Lower lobe of right lung (tissue), 2 donors: ENCODE measurements at regions not wholly inside any gene's neighbourhood (a gene's known extent, or its start where the extent isn't known, plus 50 kb on each side); places are given as distances from the start of the nearest gene placed in this dataset.

ENCODE experiments used
- ATAC-seq, 2 donors: fragments of 200-7000 bp; cut with Tn5 transposase; one replicate each; pipeline ENCODE4 v1.9.1; 2020 to 2022; ENCODE audit warnings: mild to moderate bottlenecking in 2 of 2, moderate library complexity in 2 of 2
- DNase-seq: peaks from one replicate; pipeline ENCODE4 v3.0.0-alpha.2; 2020
- H3K27ac ChIP-seq: fragments of 200-600 bp; one replicate; pipeline ENCODE4 v1.8.0; 2022
- H3K27me3 ChIP-seq: fragments of 200-600 bp; one replicate; pipeline ENCODE4 v1.8.0; 2022; ENCODE audit warnings: low read depth
- H3K36me3 ChIP-seq: fragments of 200-600 bp; one replicate; pipeline ENCODE4 v1.8.0; 2022; ENCODE audit warnings: mild to moderate bottlenecking
- H3K4me1 ChIP-seq: fragments of 200-600 bp; one replicate; pipeline ENCODE4 v1.8.0; 2022
- H3K4me3 ChIP-seq: fragments of 200-600 bp; one replicate; pipeline ENCODE4 v1.8.0; 2022; ENCODE audit warnings: mild to moderate bottlenecking
- H3K9me3 ChIP-seq: fragments of 200-600 bp; one replicate; pipeline ENCODE4 v1.8.0; 2022
- intact Hi-C: fragments of 100-400 bp; cut with DNase I; formaldehyde crosslinking; loops from one replicate; pipeline ENCODE4 v1.11.0; 2022
- TF ChIP-seq, protein P1 (sequence below): fragments of 200-600 bp; IDR thresholded peaks from one replicate; pipeline ENCODE4 v1.8.0; 2022; ENCODE audit warnings: antibody characterized with exemption, mild to moderate bottlenecking
- donor health status: DM: no; HTN: yes; CAD: no; lungs with severe emphysema.

DNA sequence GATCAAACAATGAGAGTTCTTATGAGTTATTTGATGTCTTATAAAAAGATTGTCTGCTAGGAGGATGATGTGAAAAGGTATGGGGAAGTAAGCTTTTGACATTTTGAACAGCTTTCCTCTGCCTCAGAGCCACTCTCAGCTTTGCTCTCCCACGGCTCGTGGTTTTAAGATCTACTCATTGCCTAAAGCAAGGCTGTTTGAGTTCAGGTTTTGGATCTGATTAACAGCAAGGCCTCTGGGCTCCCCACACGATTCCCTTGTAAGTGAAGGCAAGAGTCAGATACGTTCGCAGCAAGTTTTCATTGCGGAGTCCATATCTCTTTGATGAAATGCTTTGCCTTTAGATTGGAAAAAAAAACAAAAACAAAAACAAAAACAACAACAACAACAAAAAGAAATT lies 515.0 kb upstream of the SALL1 start:
- DNase-seq (no peak), ATAC-seq (no peak)
- no peaks in the 10 kb centered on the region for H3K9me3 ChIP-seq
- no peak overlapping the region for H3K4me3 ChIP-seq
- TF ChIP-seq, protein P1, sequence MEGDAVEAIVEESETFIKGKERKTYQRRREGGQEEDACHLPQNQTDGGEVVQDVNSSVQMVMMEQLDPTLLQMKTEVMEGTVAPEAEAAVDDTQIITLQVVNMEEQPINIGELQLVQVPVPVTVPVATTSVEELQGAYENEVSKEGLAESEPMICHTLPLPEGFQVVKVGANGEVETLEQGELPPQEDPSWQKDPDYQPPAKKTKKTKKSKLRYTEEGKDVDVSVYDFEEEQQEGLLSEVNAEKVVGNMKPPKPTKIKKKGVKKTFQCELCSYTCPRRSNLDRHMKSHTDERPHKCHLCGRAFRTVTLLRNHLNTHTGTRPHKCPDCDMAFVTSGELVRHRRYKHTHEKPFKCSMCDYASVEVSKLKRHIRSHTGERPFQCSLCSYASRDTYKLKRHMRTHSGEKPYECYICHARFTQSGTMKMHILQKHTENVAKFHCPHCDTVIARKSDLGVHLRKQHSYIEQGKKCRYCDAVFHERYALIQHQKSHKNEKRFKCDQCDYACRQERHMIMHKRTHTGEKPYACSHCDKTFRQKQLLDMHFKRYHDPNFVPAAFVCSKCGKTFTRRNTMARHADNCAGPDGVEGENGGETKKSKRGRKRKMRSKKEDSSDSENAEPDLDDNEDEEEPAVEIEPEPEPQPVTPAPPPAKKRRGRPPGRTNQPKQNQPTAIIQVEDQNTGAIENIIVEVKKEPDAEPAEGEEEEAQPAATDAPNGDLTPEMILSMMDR: no peak
- H3K36me3 ChIP-seq: no peaks in the 10 kb centered on the region
- H3K4me1 ChIP-seq: no peaks in the 10 kb centered on the region
- H3K27me3 ChIP-seq: no peaks in the 10 kb centered on the region
- intact Hi-C loops: no loop called here
- H3K27ac ChIP-seq: no peak overlapping the region

DNA sequence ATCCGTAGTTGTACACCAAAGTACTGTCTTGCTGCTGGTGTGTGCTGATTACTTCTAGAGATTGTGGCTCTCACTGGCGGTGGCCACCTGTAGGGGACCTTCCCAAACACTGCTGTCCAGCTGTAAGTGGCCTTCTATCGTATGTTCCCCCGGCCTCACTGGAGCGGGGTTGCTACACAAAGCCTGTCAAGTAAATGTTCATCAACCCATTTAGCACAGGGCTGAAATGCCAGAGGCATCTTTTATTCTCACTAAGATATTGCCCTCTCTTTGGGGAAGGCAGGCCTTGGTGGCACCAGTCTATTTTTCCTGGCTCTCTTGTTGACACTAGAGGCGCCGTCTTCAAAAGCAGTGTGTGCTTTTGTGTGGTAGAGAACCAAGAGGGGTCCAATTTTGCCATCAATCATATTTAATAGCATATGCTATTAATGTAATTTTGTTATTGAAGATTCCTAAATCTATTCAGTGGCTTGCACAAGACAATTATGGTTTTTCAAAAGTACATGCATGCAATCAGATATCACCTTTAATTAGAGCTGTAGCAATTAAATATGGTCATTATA lies 514.4 kb upstream of the SALL1 start:
- DNase-seq (no peak), ATAC-seq (no peak)
- Histone ChIP-seq H3K4me1 (no peaks in the 10 kb centered on the region), H3K9me3 (no peaks in the 10 kb centered on the region), H3K27ac (no peak overlapping the region), H3K27me3 (no peaks in the 10 kb centered on the region), H3K36me3 (no peaks in the 10 kb centered on the region), H3K4me3 (no peak overlapping the region)
- intact Hi-C loops: no loop called here
- TF ChIP-seq, protein P1: no peak

DNA sequence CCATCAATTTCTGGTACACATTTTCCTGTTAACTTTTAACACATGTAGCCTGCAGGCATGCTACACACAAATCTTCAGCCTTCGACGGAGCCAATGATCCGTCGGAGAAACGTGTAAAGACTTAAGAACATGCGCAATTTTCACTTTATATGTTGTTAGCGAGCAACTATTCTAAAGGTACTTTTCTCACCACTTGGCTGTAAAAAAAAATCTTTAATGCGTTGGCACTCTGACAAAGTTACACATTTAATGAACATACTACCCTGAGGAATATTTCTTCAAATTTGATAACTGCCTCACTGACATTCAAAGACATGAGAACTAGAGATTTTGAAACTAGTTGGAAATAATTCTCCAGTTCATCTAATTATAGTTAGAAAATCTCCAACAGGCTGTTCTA lies 507.5 kb upstream of the SALL1 start:
- Histone ChIP-seq H3K9me3 (no peaks in the 10 kb centered on the region), H3K4me1 (no peaks in the 10 kb centered on the region), H3K27ac (no peak overlapping the region), H3K4me3 (no peak overlapping the region), H3K27me3 (no peaks in the 10 kb centered on the region), H3K36me3 (no peaks in the 10 kb centered on the region)
- ATAC-seq (no peak), DNase-seq (no peak)
- TF ChIP-seq, protein P1: no peak
- intact Hi-C loops: no loop called here

DNA sequence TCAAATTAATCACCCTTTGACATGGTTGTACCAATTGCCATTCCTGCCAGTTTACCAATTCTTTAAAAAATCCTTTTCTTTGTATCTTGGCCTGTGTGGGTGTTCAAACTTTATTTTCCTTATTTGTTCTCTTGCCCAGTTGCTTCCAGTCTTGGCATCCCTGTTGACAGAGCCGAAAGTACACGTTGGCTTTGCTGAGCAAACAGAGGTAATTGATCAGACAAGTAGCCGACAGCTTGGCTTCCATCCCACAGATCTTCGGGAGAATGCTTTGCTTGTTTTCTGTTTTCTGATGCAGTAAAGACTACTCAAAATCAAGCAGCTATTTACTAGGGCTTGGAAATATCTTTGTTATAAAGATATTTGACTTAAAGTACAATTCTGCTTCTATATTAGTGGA lies 506.8 kb upstream of the SALL1 start:
- Histone ChIP-seq H3K9me3 (no peaks in the 10 kb centered on the region), H3K27ac (no peak overlapping the region), H3K4me3 (no peak overlapping the region), H3K4me1 (no peaks in the 10 kb centered on the region), H3K36me3 (no peaks in the 10 kb centered on the region), H3K27me3 (no peaks in the 10 kb centered on the region)
- DNase-seq: no peak
- TF ChIP-seq, protein P1: no peak
- no peak for ATAC-seq
- intact Hi-C loops: no loop called here

DNA sequence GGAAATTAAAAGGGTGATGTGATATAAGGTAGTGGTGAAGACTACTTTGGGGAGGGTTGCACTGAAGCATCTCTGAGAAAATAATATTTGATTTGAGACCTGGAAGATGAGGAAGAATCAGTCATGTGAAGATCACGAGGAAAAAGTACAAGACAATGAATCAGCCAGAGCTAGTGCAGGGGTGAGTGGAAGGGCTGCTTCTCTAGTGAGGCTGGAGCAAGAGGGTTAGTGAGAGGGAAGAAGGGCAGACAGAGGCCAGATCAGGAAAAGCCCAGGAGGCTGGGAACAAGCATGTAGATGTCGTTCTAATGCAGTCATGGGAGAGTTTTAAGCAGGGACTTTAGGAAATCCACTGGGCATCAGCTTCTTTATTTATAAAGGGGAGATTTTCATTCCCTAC lies 504.2 kb upstream of the SALL1 start:
- DNase-seq (no peak), ATAC-seq (no peak)
- no peak overlapping the region for H3K27ac ChIP-seq
- TF ChIP-seq, protein P1: no peak
- no peaks in the 10 kb centered on the region for H3K4me1 ChIP-seq
- intact Hi-C loops: no loop called here
- H3K4me3 ChIP-seq: no peak overlapping the region
- no peaks in the 10 kb centered on the region for H3K9me3 ChIP-seq
- H3K36me3 ChIP-seq: no peaks in the 10 kb centered on the region
- H3K27me3 ChIP-seq: no peaks in the 10 kb centered on the region

DNA sequence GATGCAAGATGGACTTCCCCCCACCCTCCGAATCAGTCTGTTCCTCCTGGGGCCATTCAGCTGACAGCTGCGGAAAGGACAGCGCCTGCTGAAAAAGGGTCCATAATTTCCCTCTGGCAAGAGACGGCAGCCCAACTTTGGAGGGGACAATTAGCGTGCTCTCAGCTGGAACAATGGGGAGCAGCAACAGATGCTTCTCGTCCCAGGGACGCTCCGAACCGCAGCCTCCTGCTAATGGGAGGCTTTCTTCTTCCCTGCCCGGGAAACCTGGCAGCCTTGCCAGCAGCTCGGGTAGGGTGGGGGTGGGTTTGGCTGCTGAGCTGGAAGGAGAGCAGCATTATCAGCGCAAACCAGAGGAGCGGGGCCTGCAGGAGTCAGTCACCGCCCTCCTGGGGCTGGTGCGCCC lies 500.0 kb upstream of the SALL1 start:
- no peak overlapping the region for H3K4me3 ChIP-seq
- ATAC-seq: no peak
- no peaks in the 10 kb centered on the region for H3K27me3 ChIP-seq
- intact Hi-C loops: no loop called here
- H3K9me3 ChIP-seq: no peaks in the 10 kb centered on the region
- no peak overlapping the region for H3K27ac ChIP-seq
- no peaks in the 10 kb centered on the region for H3K36me3 ChIP-seq
- DNase-seq: no peak
- TF ChIP-seq, protein P1: no peak
- no peaks in the 10 kb centered on the region for H3K4me1 ChIP-seq
